Liver (tissue), 3 donors: ENCODE measurements at regions not wholly inside any gene's neighbourhood (a gene's known extent, or its start where the extent isn't known, plus 50 kb on each side); places are given as distances from the start of the nearest gene placed in this dataset.

ENCODE experiments used
- CTCF ChIP-seq: fragments of 150-350 bp; IDR thresholded peaks from 2 replicates; pipeline ENCODE4 v1.5.1; 2017; ENCODE audit warnings: improper control_type of control experiment, low read depth, low read length; ENCODE audit not compliant: missing input control
- RXRA ChIP-seq, 2 donors: IDR thresholded peaks; 2 replicates each; pipeline ENCODE4 v1.6.1; 2017 to 2018; ENCODE audit warnings: antibody characterized with exemption in 2 of 2, mild to moderate bottlenecking in 1 of 2
- SP1 ChIP-seq: IDR thresholded peaks from 2 replicates; pipeline ENCODE4 v1.6.1; 2018; ENCODE audit warnings: antibody characterized with exemption, mild to moderate bottlenecking
- donor health status: healthy.
- donor health status: healthy.

DNA sequence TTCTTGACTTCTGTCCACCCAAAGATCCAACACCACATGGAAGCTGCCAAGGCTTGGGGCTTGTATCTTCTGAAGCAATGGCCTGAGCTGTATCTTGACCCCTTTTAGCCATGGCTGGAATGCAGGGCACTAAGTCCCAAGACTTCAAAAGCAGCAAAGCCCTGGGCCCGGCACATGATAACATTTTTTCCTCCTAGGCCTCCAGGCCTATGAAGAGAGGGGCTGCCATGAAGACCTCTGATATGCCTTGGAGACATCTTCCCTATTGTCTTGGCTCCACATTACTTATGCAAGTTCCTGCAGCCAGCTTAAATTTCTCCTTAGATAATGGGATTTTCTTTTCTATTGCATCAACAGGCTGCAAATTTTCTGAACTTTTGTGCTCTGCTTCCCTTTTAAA lies 1252.6 kb upstream of the CITED2 start:
- TF ChIP-seq CTCF (no peak), RXRA (IDR thresholded peaks at IDR 0.05) (no peak), SP1 (no peak)
